Activated CD8-positive, alpha-beta T cell treated with anti-CD3 and anti-CD28 coated beads, Interleukin-2, amount 10 ng/mL, durations not matched to agents 7 days and 5 days (primary cell): ENCODE measurements at regions not wholly inside any gene's neighbourhood (a gene's known extent, or its start where the extent isn't known, plus 50 kb on each side); places are given as distances from the start of the nearest gene placed in this dataset.

Source experiments
- ATAC-seq: fragments of 150-1000 bp; cut with Tn5 transposase; one replicate; pipeline ENCODE4 v1.10.0; 2021; ENCODE audit warnings: moderate library complexity
- CTCF ChIA-PET: fragments of 350-600 bp; sonication (Branson Sonifier 250); formaldehyde crosslinking; loops from one replicate; lab custom pipeline; 2021; ENCODE audit warnings: antibody characterized with exemption; lab: Charles Lee
- POLR2A ChIA-PET: fragments of 350-600 bp; sonication (Branson Sonifier 250); formaldehyde crosslinking; loops from one replicate; lab custom pipeline; 2021; ENCODE audit warnings: antibody characterized with exemption; lab: Charles Lee
- DNase-seq: peaks from one replicate; pipeline ENCODE4 v3.0.0-alpha.2; 2020
- H3K27ac Mint-ChIP-seq: one replicate; pipeline ENCODE4 v1.8.0; 2021; ENCODE audit warnings: mild to moderate bottlenecking, mixed read lengths
- H3K27me3 Mint-ChIP-seq: one replicate; pipeline ENCODE4 v1.8.0; 2021; ENCODE audit warnings: low read depth, mixed read lengths
- H3K36me3 Mint-ChIP-seq: one replicate; pipeline ENCODE4 v1.8.0; 2021; ENCODE audit warnings: low read depth, mixed read lengths
- H3K4me1 Mint-ChIP-seq: one replicate; pipeline ENCODE4 v1.8.0; 2021; ENCODE audit warnings: low read depth, mixed read lengths
- H3K4me3 Mint-ChIP-seq: one replicate; pipeline ENCODE4 v1.8.0; 2021; ENCODE audit warnings: mild to moderate bottlenecking, mixed read lengths
- H3K9me3 Mint-ChIP-seq: one replicate; pipeline ENCODE4 v1.8.0; 2022; ENCODE audit warnings: mixed read lengths; ENCODE audit not compliant: insufficient read depth

DNA sequence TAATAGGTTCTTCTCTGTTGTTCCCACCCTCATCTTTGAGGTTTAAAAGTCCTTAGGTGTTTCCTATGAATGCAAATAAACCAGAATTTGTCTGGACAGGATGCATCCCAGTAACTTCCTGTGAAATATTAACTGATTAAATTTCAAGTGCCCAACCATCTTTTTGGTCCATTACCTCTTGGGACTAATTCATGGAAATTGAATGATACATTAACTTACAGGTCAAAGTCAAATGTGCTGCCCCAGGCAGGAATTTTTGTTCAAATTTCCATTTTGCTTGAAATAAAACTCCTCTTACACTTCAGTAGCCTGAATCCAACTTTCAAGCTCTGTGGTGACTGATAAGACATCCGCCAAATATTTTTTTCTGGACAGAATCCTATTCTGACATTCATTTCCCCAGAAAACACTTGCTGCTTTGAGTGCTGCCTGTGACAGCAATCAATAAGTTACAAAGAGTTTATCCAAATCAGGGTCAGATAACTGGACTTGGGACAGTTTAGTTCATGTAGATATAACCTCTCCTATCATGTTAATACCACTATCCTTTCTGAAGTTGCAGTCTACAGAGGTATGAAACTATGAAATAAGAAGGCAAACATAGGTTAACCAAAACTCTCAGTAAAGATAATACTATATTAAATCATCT is 383.5 kb downstream of the POM121L12 start:
- ATAC-seq (no peak), DNase-seq (no peak)
- Mint-ChIP-seq H3K4me1 (no peaks in the 10 kb centered on the region), H3K36me3 (no peaks in the 10 kb centered on the region), H3K9me3 (peaks cover 24% of the 10 kb centered on the region), H3K4me3 (no peak overlapping the region), H3K27me3 (no peaks in the 10 kb centered on the region), H3K27ac (no peak overlapping the region)
- ChIA-PET CTCF (no interaction called here), POLR2A (no interaction called here)

DNA sequence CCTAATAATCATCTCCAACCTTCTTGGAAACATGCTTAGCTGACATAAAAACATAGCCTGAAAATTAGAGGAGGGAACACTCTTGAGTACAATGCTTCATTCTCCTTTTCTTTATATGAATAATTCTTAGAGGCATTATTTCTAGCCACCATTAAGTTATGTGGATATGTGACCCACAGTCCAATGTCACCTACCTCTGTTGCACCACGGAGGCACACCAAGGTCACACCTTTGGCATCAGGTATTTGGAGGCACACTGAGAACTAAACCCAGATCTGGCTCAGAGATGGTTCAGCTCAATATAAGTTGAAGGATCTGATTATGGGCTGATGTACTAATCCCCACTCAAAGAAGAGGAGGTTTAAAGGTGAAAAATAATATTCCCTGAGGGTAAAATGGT is 385.1 kb downstream of the POM121L12 start:
- Mint-ChIP-seq H3K27me3 (no peaks in the 10 kb centered on the region), H3K9me3 (peaks cover 27% of the 10 kb centered on the region), H3K4me3 (no peak overlapping the region), H3K36me3 (no peaks in the 10 kb centered on the region), H3K4me1 (no peaks in the 10 kb centered on the region), H3K27ac (no peak overlapping the region)
- no peak for ATAC-seq
- POLR2A ChIA-PET = no interaction called here
- CTCF ChIA-PET = no interaction called here
- DNase-seq = no peak

DNA sequence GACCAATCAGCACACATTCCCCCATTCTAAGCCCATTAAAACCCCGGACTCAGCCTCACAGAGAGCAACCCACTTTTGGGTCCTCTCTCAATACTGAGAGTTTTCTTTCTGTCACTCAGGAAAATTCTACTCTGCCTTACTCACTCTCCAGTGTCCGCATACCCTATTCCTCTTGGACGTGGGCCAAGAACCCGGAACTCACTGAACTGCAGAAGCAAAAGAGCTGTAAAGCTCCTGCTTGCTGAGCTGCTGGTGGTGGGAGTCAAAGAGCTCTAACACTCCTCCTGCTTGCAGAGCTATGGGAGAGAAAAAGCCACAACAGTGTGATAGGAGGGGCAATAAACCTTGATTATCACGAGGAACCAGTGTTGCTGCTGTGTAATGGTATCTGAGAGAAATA is 386.9 kb downstream of the POM121L12 start:
- H3K27me3 Mint-ChIP-seq = no peaks in the 10 kb centered on the region
- POLR2A ChIA-PET = no interaction called here

DNA sequence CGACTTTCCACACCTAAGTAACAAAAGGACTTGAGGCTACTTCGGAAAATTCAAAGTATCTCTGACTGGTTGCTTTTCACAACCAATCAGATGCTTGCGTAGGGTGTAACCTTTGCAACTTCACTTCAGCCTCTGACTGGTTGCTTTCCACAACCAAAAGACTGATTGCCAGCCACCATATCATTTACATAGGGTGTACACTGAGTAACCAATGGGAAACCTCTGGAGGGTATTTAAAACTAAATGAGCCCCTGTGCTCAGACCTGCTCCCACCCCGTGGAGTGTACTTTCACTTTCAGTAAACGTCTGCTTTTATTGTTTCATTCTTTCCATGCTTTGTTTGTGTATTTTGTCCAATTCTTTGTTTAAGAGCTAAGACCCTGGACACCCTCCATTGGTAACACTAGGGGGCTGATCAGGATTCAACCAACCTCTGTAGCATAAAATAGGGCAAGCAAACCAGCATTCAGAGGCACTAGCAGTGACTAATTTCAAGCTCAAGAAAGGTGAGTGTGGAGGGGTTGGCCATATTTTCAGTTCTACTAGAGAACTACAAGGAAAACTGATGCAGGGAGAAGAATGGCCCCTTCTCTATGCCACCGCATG is 390.8 kb downstream of the POM121L12 start:
- ChIA-PET POLR2A (no interaction called here), CTCF (no interaction called here)
- no peak overlapping the region for H3K4me3 Mint-ChIP-seq
- DNase-seq (no peak), ATAC-seq (no peak)
- H3K9me3 Mint-ChIP-seq = peaks cover 16% of the 10 kb centered on the region
- H3K27me3 Mint-ChIP-seq = no peaks in the 10 kb centered on the region
- no peaks in the 10 kb centered on the region for H3K4me1 Mint-ChIP-seq
- no peaks in the 10 kb centered on the region for H3K36me3 Mint-ChIP-seq
- H3K27ac Mint-ChIP-seq = no peak overlapping the region

More for the DNA sequence above, 386.9 kb downstream of the POM121L12 start:
- H3K4me3 Mint-ChIP-seq = no peak overlapping the region
- CTCF ChIA-PET = no interaction called here
- DNase-seq (no peak), ATAC-seq (no peak)
- no peaks in the 10 kb centered on the region for H3K36me3 Mint-ChIP-seq
- H3K27ac Mint-ChIP-seq = no peak overlapping the region
- peaks cover 22% of the 10 kb centered on the region for H3K9me3 Mint-ChIP-seq
- H3K4me1 Mint-ChIP-seq = no peaks in the 10 kb centered on the region

DNA sequence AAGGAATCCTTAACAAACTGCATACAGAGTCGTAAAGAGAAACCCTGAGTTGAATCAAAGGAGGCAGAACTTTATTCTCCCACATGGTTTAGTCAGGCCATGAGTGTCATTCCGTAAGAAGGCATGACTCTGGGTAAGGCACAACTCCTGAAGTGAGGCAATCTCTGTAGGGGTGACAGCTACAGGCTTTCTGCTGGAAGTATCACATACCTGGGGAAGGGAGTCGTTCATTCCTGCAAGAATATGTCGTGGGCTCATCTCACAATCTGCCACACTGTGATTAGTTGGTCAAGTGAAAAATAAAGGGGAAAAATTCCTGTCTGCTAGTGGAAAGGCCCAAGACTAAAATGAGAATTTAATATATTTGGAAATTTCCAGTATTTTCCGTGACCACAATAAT is 392.6 kb downstream of the POM121L12 start:
- H3K4me1 Mint-ChIP-seq = no peaks in the 10 kb centered on the region
- no peaks in the 10 kb centered on the region for H3K36me3 Mint-ChIP-seq
- peaks cover 11% of the 10 kb centered on the region for H3K9me3 Mint-ChIP-seq
- no peak overlapping the region for H3K27ac Mint-ChIP-seq
- POLR2A ChIA-PET = no interaction called here
- CTCF ChIA-PET = no interaction called here
- DNase-seq (no peak), ATAC-seq (no peak)
- no peak overlapping the region for H3K4me3 Mint-ChIP-seq
- H3K27me3 Mint-ChIP-seq = no peaks in the 10 kb centered on the region

DNA sequence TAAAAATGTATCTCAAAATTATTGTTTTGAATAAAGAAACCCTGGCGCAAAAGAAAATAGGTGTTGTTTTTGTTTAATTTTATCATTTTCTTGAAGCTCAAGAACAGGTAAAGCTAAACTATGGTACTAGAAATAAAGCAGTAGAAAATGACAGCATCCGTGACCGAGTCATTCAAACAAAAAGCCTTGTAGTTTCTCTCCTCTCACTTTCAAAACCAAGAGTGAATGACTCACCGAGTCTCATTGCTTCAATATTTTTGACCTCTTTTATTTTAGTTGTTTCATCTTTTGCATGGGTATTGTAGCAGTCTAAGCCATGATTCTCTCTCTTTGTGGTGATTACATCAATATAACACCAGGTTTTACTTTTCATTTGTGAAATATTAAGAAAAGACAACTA is 396.5 kb downstream of the POM121L12 start:
- no peaks in the 10 kb centered on the region for H3K9me3 Mint-ChIP-seq
- POLR2A ChIA-PET = no interaction called here
- no peak overlapping the region for H3K4me3 Mint-ChIP-seq
- CTCF ChIA-PET = no interaction called here
- ATAC-seq = no peak
- H3K27me3 Mint-ChIP-seq = no peaks in the 10 kb centered on the region
- DNase-seq = no peak
- H3K36me3 Mint-ChIP-seq = no peaks in the 10 kb centered on the region
- no peak overlapping the region for H3K27ac Mint-ChIP-seq
- H3K4me1 Mint-ChIP-seq = no peaks in the 10 kb centered on the region

DNA sequence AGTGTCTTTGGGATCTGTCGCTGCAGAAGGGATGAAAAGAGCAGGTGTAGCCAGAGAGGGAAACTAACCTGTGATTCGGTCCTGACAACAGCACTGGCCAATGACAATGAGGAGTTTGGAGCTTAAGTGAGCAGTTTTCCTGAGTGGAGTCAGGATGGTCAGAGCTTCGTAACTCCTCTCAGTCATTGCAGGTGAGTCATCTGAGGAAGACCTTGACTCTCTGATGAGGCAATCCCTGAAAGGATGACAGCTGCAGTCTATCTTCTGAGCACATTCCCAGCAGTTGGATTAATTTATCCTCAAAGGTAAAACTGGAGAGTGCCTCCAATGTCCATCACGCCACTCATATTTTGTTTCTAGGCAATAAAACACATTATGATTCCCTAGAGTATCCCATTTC is 401.9 kb downstream of the POM121L12 start:
- ChIA-PET POLR2A (no interaction called here), CTCF (no interaction called here)
- no peak for ATAC-seq
- Mint-ChIP-seq H3K36me3 (no peaks in the 10 kb centered on the region), H3K4me1 (no peaks in the 10 kb centered on the region), H3K27me3 (no peaks in the 10 kb centered on the region), H3K27ac (no peak overlapping the region), H3K9me3 (peaks cover 9% of the 10 kb centered on the region), H3K4me3 (no peak overlapping the region)
- DNase-seq = no peak

DNA sequence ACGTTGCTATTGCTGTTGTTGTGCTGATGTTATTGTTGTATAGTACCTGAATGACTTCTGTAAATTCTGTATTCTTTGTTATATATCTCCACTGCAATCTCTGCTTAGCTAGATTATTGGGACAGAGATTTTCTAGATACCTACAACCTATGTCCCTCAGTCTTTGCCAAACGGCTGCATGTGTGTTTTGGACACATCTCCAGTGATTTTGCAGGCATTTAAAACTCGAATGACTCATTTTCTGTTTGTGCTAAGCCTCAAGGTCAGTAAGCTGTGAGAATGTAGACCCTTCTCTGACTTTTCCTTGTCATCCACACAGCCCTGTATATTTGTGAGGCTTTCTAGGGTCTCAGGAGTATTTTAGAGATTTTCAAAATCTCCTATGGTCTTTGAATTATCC is 410.7 kb downstream of the POM121L12 start:
- ATAC-seq = no peak
- no peak for DNase-seq
- H3K27ac Mint-ChIP-seq = no peak overlapping the region
- ChIA-PET CTCF (no interaction called here), POLR2A (no interaction called here)
- no peaks in the 10 kb centered on the region for H3K27me3 Mint-ChIP-seq
- H3K36me3 Mint-ChIP-seq = no peaks in the 10 kb centered on the region
- no peaks in the 10 kb centered on the region for H3K4me1 Mint-ChIP-seq
- H3K4me3 Mint-ChIP-seq = no peak overlapping the region
- peaks cover 22% of the 10 kb centered on the region for H3K9me3 Mint-ChIP-seq

DNA sequence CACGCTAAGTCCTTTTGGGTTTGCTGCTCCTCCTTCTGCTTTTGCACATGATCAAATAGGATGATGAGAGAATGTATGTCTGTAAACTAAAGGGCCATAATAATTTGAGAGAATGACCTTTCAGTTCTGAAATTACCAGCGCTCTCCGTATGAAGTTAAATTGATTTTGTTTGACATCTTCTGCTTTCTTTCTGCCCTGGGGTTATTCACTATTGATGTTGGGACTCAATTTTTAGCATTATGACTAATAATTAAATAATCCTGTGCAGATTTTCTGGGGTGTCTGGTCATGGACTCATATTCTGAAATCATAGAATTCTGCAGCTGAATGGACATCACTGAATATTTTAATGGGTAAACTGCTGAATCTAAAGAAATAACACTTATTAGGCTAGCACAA is 423.2 kb downstream of the POM121L12 start:
- CTCF ChIA-PET = no interaction called here

DNA sequence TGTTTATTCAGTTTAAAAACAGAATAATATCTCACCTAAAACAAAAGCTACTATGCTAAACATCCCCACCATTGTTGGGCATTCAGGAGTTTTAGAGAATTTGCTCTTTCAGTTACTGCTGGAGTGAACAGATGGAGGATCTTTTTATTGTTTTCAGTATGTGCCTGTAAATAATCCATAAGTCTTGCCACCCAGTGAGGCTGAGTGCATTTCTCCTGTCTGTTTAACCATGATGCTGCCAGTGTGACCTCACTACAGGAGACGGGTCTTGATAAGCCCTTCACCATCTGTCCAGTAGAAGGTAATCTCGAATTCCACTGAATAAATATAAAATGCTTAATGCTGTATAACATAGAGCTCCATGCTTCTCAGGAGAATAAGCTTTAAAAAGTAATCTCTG is 430.9 kb downstream of the POM121L12 start:
- peaks cover 36% of the 10 kb centered on the region for H3K9me3 Mint-ChIP-seq
- ChIA-PET POLR2A (no interaction called here), CTCF (no interaction called here)
- no peak for DNase-seq
- H3K27ac Mint-ChIP-seq = no peak overlapping the region
- H3K36me3 Mint-ChIP-seq = no peaks in the 10 kb centered on the region
- H3K4me1 Mint-ChIP-seq = no peaks in the 10 kb centered on the region
- no peak overlapping the region for H3K4me3 Mint-ChIP-seq
- no peaks in the 10 kb centered on the region for H3K27me3 Mint-ChIP-seq
- ATAC-seq = no peak

More for the DNA sequence above, 423.2 kb downstream of the POM121L12 start:
- no peaks in the 10 kb centered on the region for H3K27me3 Mint-ChIP-seq
- ATAC-seq (no peak), DNase-seq (no peak)
- POLR2A ChIA-PET = no interaction called here
- H3K9me3 Mint-ChIP-seq = peaks cover 24% of the 10 kb centered on the region
- no peak overlapping the region for H3K4me3 Mint-ChIP-seq
- no peaks in the 10 kb centered on the region for H3K4me1 Mint-ChIP-seq
- no peak overlapping the region for H3K27ac Mint-ChIP-seq
- H3K36me3 Mint-ChIP-seq = no peaks in the 10 kb centered on the region

DNA sequence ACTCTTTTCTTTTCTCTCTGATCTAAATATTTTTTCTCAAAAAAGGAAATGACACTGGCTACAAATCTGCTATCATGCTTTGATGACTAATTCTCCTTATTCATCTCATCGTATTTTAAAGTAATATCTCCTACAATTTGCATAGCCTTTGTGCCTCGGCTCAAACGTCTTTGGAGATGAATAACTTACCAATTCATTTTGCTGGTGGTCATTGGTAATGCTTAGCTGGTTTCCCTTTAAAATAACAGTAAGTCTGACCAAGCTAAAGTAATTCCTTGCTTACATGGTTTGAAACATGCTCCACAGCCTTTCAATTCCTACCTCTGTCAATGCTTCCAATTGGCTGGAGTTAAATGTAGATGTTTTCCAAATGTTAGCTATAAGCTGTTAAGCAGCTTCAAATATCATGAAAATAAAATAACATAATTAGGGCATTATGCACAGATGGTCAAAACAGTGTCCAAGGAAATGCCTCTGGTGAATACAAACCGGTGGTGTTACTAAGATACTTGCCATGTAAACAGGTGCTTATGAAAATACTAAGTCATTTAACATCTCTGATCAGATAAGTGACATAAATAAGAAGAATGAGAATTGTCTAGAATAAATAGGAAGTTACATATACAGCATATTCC is 435.0 kb downstream of the POM121L12 start:
- ATAC-seq (no peak), DNase-seq (no peak)
- Mint-ChIP-seq H3K27ac (no peak overlapping the region), H3K4me1 (no peaks in the 10 kb centered on the region), H3K27me3 (no peaks in the 10 kb centered on the region), H3K4me3 (no peak overlapping the region), H3K9me3 (peaks cover 13% of the 10 kb centered on the region), H3K36me3 (no peaks in the 10 kb centered on the region)
- ChIA-PET CTCF (no interaction called here), POLR2A (no interaction called here)

DNA sequence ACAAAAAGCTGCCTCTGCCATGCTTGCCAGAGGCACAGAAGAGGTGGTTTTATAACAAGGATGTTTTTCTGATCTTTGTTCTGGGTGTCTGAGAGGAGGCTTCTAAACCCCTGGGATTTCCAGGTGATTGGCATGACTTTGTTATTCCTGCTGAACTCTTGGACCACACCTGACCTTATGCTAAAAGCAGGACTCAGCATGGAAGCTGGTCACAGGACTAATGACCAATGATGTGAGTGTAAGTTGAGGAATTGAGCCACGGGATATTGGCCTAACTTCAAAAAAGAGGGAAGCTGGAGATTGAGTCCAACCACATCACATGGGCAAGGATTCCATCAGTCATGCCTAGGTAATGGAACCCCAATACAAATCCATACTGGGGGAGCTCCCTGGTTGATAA is 437.9 kb downstream of the POM121L12 start:
- Mint-ChIP-seq H3K36me3 (no peaks in the 10 kb centered on the region), H3K4me1 (no peaks in the 10 kb centered on the region), H3K27ac (no peak overlapping the region), H3K27me3 (no peaks in the 10 kb centered on the region), H3K4me3 (no peak overlapping the region), H3K9me3 (peaks cover 16% of the 10 kb centered on the region)
- no peak for DNase-seq
- ChIA-PET POLR2A (no interaction called here), CTCF (no interaction called here)
- no peak for ATAC-seq
